K562 (cell line): ENCODE measurements at regions not wholly inside any gene's neighbourhood (a gene's known extent, or its start where the extent isn't known, plus 50 kb on each side); places are given as distances from the start of the nearest gene placed in this dataset.

ENCODE experiments used
- ATAC-seq: fragments of 200-7000 bp; cut with Tn5 transposase; 3 replicates; pipeline ENCODE4 v1.9.1; 2020; ENCODE audit warnings: moderate library complexity
- BruUV-seq: library from RNA; stranded (reverse); fragments of 400-500 nt; replicated peaks from 2 replicates; lab custom pipeline; 2021; lab: Mats Ljungman, UMichigan
- CTCF ChIA-PET: fragments of 300-600 bp; formaldehyde crosslinking; extraction: SDS; loops from one replicate; lab custom pipeline; 2021; ENCODE audit warnings: low intra/inter-chr PET ratio; lab: Yijun Ruan, JAX
- POLR2A ChIA-PET: fragments of 300-600, 350-650 bp; sonication (Branson Sonifier 250); formaldehyde crosslinking; extraction: SDS; loops from one replicate; lab custom pipeline; 2021; ENCODE audit warnings: antibody characterized with exemption, inconsistent platforms; lab: Yijun Ruan, JAX
- DNase-seq, 4 experiments: peaks; one replicate each; pipeline versions ENCODE4 v3.0.0 to v3.0.0-alpha.2; 2011 to 2018; ENCODE audit warnings: low spot score in 3 of 4, mixed read lengths in 3 of 4; ENCODE audit errors: extremely low read depth in 1 of 4
- FAIRE-seq: peaks from 2 replicates; lab custom pipeline; 2011; peaks lifted over from hg19 to GRCh38; lab: Jason Lieb, UNC
- H2AFZ ChIP-seq: 2 replicates; pipeline ENCODE4 v1.6.0; 2011; ENCODE audit warnings: low read depth, low read length, control low read depth, inconsistent platforms
- H3K27ac ChIP-seq: fragments of 200-600 bp; 3 replicates; pipeline ENCODE4 v1.8.0; 2011; ENCODE audit warnings: low read depth, mild to moderate bottlenecking, control low read depth, inconsistent platforms, low read length, moderate library complexity, mixed read lengths; ENCODE audit errors: extremely low read depth
- H3K27me3 ChIP-seq, 2 experiments: fragments of 300-600 bp in 1 of 2; 2 replicates in 1 of 2; 3 replicates in 1 of 2; pipeline versions ENCODE4 v1.6.0 to v1.8.0; 2011; ENCODE audit warnings: inconsistent platforms in 2 of 2, low read length in 2 of 2, mild to moderate bottlenecking in 1 of 2, mixed read lengths in 1 of 2, moderate library complexity in 1 of 2; ENCODE audit not compliant: control insufficient read depth in 2 of 2, insufficient read depth in 2 of 2
- H3K36me3 ChIP-seq: fragments of 300-600 bp; 3 replicates; pipeline ENCODE4 v1.8.0; 2011; ENCODE audit warnings: mild to moderate bottlenecking, low read length, inconsistent platforms; ENCODE audit not compliant: control insufficient read depth, insufficient read depth
- H3K4me1 ChIP-seq, 2 experiments: fragments of 200-600 bp in 1 of 2; replicated peaks in 1 of 2; 2 replicates in 1 of 2; 3 replicates in 1 of 2; pipeline versions ENCODE4 v1.5.1 to v1.8.0; 2011; ENCODE audit warnings: inconsistent platforms in 2 of 2, low read length in 2 of 2, mild to moderate bottlenecking in 1 of 2, mixed read lengths in 1 of 2, moderate library complexity in 1 of 2; ENCODE audit not compliant: control insufficient read depth in 2 of 2, insufficient read depth in 2 of 2
- H3K4me2 ChIP-seq: 2 replicates; pipeline ENCODE4 v1.6.1; 2011; ENCODE audit warnings: low read length, control low read depth, inconsistent platforms, mixed read lengths; ENCODE audit not compliant: insufficient read depth
- H3K4me3 ChIP-seq: fragments of 200-600 bp; sonication (generic), shearing (Covaris generic); 2 replicates; pipeline ENCODE4 v1.5.1; 2016; ENCODE audit warnings: control low read depth, inconsistent platforms
- H3K79me2 ChIP-seq: fragments of 200-600 bp; 3 replicates; pipeline ENCODE4 v1.8.0; 2011; ENCODE audit warnings: low read length, inconsistent platforms; ENCODE audit not compliant: control insufficient read depth, insufficient read depth
- H3K9ac ChIP-seq, 2 experiments: 2 replicates each; pipeline versions ENCODE4 v1.6.0 to v1.6.1; 2011; ENCODE audit warnings: low read depth in 2 of 2, low read length in 2 of 2, control low read depth in 1 of 2, inconsistent platforms in 1 of 2, mild to moderate bottlenecking in 1 of 2, mixed read lengths in 1 of 2; ENCODE audit not compliant: insufficient read depth in 1 of 2
- H3K9me1 ChIP-seq: one replicate; pipeline ENCODE4 v1.6.0; 2011; ENCODE audit warnings: inconsistent platforms, mild to moderate bottlenecking, low read length, moderate library complexity; ENCODE audit not compliant: control insufficient read depth, insufficient read depth
- H3K9me3 ChIP-seq: replicated peaks from 2 replicates; pipeline ENCODE4 v1.5.1; 2011; ENCODE audit warnings: low read depth, low read length, inconsistent platforms; ENCODE audit not compliant: control insufficient read depth, insufficient read depth
- H4K20me1 ChIP-seq: replicated peaks from 2 replicates; pipeline ENCODE4 v1.6.1; 2011; ENCODE audit warnings: low read length, inconsistent platforms, mixed read lengths; ENCODE audit not compliant: control insufficient read depth, insufficient read depth
- FOS ChIP-seq: IDR thresholded peaks from 3 replicates; pipeline ENCODE4 v1.6.1; 2011; ENCODE audit not compliant: insufficient read length; ENCODE audit errors: extremely low read depth
- NUFIP1 ChIP-seq: fragments of 450-650 bp; IDR thresholded peaks from 2 replicates; pipeline ENCODE4 v1.6.1; 2018; ENCODE audit not compliant: partially characterized antibody
- POU5F1 ChIP-seq: fragments of 150-350 bp; IDR thresholded peaks from 2 replicates; pipeline ENCODE4 v1.6.1; 2014; ENCODE audit warnings: borderline replicate concordance, low read length, low read depth, mild to moderate bottlenecking; ENCODE audit not compliant: partially characterized antibody
- SMAD2 ChIP-seq: fragments of 150-350 bp; IDR thresholded peaks from 2 replicates; pipeline ENCODE4 v1.6.1; 2014; ENCODE audit warnings: low read depth, mild to moderate bottlenecking, low read length
- SMARCC2 ChIP-seq: fragments of 450-650 bp; IDR thresholded peaks from 2 replicates; pipeline ENCODE4 v1.6.1; 2017; ENCODE audit warnings: antibody characterized with exemption, moderate library complexity, mild to moderate bottlenecking, low read depth
- SP2 ChIP-seq: IDR thresholded peaks from 2 replicates; pipeline ENCODE4 v1.6.1; 2011; ENCODE audit warnings: mild to moderate bottlenecking, low read depth, low read length, moderate library complexity; ENCODE audit not compliant: poor library complexity, severe bottlenecking; ENCODE audit errors: extremely low read depth
- SRSF7 ChIP-seq: fragments of 200-400 bp; formaldehyde crosslinking; optimal IDR thresholded peaks from 2 replicates; pipeline ENCODE3; 2017; ENCODE audit warnings: mild to moderate bottlenecking, low read depth, low read length
- STAT5A ChIP-seq: IDR thresholded peaks from 2 replicates; pipeline ENCODE4 v1.6.1; 2012; ENCODE audit warnings: low read length, inconsistent platforms, borderline replicate concordance
- ZNF324 ChIP-seq: fragments of 250-450 bp; sonication (Bioruptor Pico); IDR thresholded peaks from 2 replicates; pipeline ENCODE4 v1.4.0; 2020; ENCODE audit warnings: mild to moderate bottlenecking
- WGBS: fragments of 100-300 bp; shearing (Covaris generic); methylation state at CpG from one replicate; pipeline ENCODE4 v1.1.6; 2016; ENCODE audit warnings: low coverage, mixed read lengths; ENCODE audit not compliant: insufficient coverage; ENCODE audit errors: missing lambda C conversion rate; 5-methylcytosine and 5-hydroxymethylcytosine counted together
- in situ Hi-C: fragments of 300-500 bp; cut with MboI; formaldehyde crosslinking; loops from 4 replicates; pipeline ENCODE4 v1.15.0; 2018; ENCODE audit warnings: inconsistent platforms, mixed read lengths
- intact Hi-C: fragments of 100-400 bp; cut with micrococcal nuclease; formaldehyde crosslinking; loops from 2 replicates; pipeline ENCODE4 v1.14.2; 2022
- TF ChIP-seq, protein P1 (sequence below): sonication (generic); formaldehyde crosslinking; IDR thresholded peaks from 2 replicates; pipeline ENCODE4 v1.9.0; 2022; ENCODE audit warnings: mild to moderate bottlenecking, missing genetic modification reagents
- TF ChIP-seq, protein P2 (sequence below): sonication (generic); formaldehyde crosslinking; IDR thresholded peaks from 2 replicates; pipeline ENCODE4 v1.8.0; 2023; ENCODE audit warnings: missing genetic modification reagents, mild to moderate bottlenecking, borderline replicate concordance

DNA sequence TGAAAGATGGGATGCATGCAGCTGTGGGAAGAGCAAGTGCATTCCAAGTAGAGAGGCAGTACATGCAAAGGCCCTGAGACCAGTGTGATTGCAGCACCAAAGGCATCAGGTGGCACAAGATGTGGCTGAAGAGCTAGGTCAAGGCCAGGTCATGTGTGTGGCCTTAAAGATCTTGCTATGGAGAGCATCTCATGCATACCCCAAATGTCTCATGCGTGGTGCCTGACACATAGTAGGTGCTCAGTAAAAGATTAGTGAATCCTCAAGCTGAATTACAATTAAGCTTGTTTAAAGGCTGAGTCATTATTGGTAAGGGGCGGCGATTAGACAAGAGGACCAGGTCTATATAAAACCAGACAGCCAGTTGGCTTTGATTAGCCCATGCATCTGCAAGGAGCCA is 336.6 kb downstream of the FGFR2 start:
- H3K36me3 ChIP-seq, result no peaks in the 10 kb centered on the region
- H3K4me2 ChIP-seq, result no peak overlapping the region
- WGBS, result 0% methylated on average over 3 of the region's 3 CpGs
- FAIRE-seq, result no peak
- no peaks in the 10 kb centered on the region for H3K9me1 ChIP-seq
- POLR2A ChIA-PET, result no interaction called here
- H4K20me1 ChIP-seq, result no peaks in the 10 kb centered on the region
- no peak overlapping the region for H3K9ac ChIP-seq
- no peak overlapping the region for H3K27ac ChIP-seq
- H3K79me2 ChIP-seq, result no peaks in the 10 kb centered on the region
- no peaks in the 10 kb centered on the region for H3K27me3 ChIP-seq
- intact Hi-C loops, result no loop called here
- H2AFZ ChIP-seq, result no peak overlapping the region
- BruUV-seq, result no TSS peak
- DNase-seq, result no peak
- ATAC-seq, result no peak
- no peaks in the 10 kb centered on the region for H3K4me1 ChIP-seq
- TF ChIP-seq POU5F1 (no peak), ZNF324 (CRISPR knock-in tag) (no peak), SRSF7 (no peak), NUFIP1 (no peak), SP2 (no peak)
- CTCF ChIA-PET, result no interaction called here
- no peak overlapping the region for H3K4me3 ChIP-seq
- in situ Hi-C loops, result no loop called here
- H3K9me3 ChIP-seq, result no peaks in the 10 kb centered on the region

GRCh38 chr10:121262774-121263430 is 335.3 kb downstream of the FGFR2 start:
- Histone ChIP-seq H3K9me1 (no peaks in the 10 kb centered on the region), H3K27me3 (no peaks in the 10 kb centered on the region), H3K4me3 (no peak overlapping the region), H3K9me3 (no peaks in the 10 kb centered on the region), H3K36me3 (no peaks in the 10 kb centered on the region), H3K79me2 (no peaks in the 10 kb centered on the region), H2AFZ (no peak overlapping the region), H3K27ac (no peak overlapping the region), H3K9ac (no peak overlapping the region), H3K4me2 (no peak overlapping the region), H3K4me1 (no peaks in the 10 kb centered on the region), H4K20me1 (no peaks in the 10 kb centered on the region)
- intact Hi-C loops (no loop called here), in situ Hi-C loops (no loop called here)
- POLR2A ChIA-PET, result no interaction called here
- WGBS, result 0% methylated on average over 10 of the region's 10 CpGs
- CTCF ChIA-PET, result no interaction called here
- ATAC-seq (no peak), FAIRE-seq (no peak), DNase-seq (no peak)
- no TSS peak for BruUV-seq
- TF ChIP-seq, protein P1, sequence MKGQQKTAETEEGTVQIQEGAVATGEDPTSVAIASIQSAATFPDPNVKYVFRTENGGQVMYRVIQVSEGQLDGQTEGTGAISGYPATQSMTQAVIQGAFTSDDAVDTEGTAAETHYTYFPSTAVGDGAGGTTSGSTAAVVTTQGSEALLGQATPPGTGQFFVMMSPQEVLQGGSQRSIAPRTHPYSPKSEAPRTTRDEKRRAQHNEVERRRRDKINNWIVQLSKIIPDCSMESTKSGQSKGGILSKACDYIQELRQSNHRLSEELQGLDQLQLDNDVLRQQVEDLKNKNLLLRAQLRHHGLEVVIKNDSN, result no peak
- TF ChIP-seq STAT5A, result no peak
- no peak for TF ChIP-seq SMARCC2
- no peak for TF ChIP-seq SMAD2
- TF ChIP-seq, protein P2, sequence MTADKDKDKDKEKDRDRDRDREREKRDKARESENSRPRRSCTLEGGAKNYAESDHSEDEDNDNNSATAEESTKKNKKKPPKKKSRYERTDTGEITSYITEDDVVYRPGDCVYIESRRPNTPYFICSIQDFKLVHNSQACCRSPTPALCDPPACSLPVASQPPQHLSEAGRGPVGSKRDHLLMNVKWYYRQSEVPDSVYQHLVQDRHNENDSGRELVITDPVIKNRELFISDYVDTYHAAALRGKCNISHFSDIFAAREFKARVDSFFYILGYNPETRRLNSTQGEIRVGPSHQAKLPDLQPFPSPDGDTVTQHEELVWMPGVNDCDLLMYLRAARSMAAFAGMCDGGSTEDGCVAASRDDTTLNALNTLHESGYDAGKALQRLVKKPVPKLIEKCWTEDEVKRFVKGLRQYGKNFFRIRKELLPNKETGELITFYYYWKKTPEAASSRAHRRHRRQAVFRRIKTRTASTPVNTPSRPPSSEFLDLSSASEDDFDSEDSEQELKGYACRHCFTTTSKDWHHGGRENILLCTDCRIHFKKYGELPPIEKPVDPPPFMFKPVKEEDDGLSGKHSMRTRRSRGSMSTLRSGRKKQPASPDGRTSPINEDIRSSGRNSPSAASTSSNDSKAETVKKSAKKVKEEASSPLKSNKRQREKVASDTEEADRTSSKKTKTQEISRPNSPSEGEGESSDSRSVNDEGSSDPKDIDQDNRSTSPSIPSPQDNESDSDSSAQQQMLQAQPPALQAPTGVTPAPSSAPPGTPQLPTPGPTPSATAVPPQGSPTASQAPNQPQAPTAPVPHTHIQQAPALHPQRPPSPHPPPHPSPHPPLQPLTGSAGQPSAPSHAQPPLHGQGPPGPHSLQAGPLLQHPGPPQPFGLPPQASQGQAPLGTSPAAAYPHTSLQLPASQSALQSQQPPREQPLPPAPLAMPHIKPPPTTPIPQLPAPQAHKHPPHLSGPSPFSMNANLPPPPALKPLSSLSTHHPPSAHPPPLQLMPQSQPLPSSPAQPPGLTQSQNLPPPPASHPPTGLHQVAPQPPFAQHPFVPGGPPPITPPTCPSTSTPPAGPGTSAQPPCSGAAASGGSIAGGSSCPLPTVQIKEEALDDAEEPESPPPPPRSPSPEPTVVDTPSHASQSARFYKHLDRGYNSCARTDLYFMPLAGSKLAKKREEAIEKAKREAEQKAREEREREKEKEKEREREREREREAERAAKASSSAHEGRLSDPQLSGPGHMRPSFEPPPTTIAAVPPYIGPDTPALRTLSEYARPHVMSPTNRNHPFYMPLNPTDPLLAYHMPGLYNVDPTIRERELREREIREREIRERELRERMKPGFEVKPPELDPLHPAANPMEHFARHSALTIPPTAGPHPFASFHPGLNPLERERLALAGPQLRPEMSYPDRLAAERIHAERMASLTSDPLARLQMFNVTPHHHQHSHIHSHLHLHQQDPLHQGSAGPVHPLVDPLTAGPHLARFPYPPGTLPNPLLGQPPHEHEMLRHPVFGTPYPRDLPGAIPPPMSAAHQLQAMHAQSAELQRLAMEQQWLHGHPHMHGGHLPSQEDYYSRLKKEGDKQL (CRISPR knock-in tag), result no peak
- no peak for TF ChIP-seq FOS
